Liver (tissue), 2 donors: ENCODE measurements at regions not wholly inside any gene's neighbourhood (a gene's known extent, or its start where the extent isn't known, plus 50 kb on each side); places are given as distances from the start of the nearest gene placed in this dataset.

Experiments used
- FOXA1 ChIP-seq: IDR thresholded peaks from 2 replicates; pipeline ENCODE4 v1.6.1; 2016; ENCODE audit warnings: antibody characterized with exemption
- TF ChIP-seq, protein P1 (sequence below): fragments of 150-350 bp; IDR thresholded peaks from 2 replicates; pipeline ENCODE4 v1.5.1; 2017; ENCODE audit warnings: improper control_type of control experiment, low read depth, low read length; ENCODE audit not compliant: missing input control
- TF ChIP-seq, protein P2 (sequence below): IDR thresholded peaks from 2 replicates; pipeline ENCODE4 v1.6.1; 2016; ENCODE audit warnings: antibody characterized with exemption
- donor health status: healthy.

DNA sequence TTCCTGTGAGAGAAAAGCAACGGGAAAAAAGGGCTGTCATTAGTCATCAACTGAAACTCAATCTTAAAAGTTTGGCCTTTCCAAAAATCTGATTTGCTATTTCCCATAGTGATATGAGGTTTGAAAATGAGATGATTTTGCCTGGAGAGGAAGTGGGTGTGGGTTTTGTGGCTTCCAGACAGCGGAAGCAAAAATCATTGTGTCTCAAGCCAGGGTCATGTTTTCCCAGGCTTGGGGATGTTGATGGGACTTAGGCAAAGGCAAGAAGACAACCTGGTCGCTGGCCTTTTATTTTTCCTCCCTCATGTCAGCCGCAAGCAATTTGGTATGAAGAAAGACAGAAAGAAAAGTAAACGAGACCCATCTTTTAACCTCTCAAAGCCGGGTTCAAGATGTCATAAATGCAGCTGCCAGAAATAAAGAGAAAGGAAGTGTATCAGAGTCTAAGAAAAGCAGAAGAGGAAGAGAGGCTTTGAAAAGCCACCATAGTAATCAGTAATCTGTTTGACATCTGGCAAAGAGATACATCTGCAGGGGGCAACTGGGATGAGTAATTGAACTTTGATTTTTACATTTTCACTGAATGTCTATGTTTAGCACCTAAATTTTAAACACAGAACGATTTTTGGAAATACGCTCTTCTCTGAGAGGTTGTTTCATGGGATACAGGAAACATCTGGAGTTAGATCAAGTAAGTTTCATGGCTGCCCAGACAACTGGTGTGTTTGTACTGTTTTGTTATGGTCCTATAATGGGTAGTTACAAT lies 521.6 kb upstream of the SLIT2 start:
- TF ChIP-seq, protein P1, sequence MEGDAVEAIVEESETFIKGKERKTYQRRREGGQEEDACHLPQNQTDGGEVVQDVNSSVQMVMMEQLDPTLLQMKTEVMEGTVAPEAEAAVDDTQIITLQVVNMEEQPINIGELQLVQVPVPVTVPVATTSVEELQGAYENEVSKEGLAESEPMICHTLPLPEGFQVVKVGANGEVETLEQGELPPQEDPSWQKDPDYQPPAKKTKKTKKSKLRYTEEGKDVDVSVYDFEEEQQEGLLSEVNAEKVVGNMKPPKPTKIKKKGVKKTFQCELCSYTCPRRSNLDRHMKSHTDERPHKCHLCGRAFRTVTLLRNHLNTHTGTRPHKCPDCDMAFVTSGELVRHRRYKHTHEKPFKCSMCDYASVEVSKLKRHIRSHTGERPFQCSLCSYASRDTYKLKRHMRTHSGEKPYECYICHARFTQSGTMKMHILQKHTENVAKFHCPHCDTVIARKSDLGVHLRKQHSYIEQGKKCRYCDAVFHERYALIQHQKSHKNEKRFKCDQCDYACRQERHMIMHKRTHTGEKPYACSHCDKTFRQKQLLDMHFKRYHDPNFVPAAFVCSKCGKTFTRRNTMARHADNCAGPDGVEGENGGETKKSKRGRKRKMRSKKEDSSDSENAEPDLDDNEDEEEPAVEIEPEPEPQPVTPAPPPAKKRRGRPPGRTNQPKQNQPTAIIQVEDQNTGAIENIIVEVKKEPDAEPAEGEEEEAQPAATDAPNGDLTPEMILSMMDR, result no peak
- no peak for TF ChIP-seq FOXA1
- TF ChIP-seq, protein P2, sequence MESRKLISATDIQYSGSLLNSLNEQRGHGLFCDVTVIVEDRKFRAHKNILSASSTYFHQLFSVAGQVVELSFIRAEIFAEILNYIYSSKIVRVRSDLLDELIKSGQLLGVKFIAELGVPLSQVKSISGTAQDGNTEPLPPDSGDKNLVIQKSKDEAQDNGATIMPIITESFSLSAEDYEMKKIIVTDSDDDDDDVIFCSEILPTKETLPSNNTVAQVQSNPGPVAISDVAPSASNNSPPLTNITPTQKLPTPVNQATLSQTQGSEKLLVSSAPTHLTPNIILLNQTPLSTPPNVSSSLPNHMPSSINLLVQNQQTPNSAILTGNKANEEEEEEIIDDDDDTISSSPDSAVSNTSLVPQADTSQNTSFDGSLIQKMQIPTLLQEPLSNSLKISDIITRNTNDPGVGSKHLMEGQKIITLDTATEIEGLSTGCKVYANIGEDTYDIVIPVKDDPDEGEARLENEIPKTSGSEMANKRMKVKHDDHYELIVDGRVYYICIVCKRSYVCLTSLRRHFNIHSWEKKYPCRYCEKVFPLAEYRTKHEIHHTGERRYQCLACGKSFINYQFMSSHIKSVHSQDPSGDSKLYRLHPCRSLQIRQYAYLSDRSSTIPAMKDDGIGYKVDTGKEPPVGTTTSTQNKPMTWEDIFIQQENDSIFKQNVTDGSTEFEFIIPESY, result no peak
